Esophagus squamous epithelium (tissue), 5 donors: ENCODE measurements at regions not wholly inside any gene's neighbourhood (a gene's known extent, or its start where the extent isn't known, plus 50 kb on each side); places are given as distances from the start of the nearest gene placed in this dataset.

Experiments used
- DNase-seq: peaks from one replicate; lab custom pipeline; 2025; lab: John Stamatoyannopoulos, UW
- H3K27ac ChIP-seq, 4 donors: fragments of 200-600 bp; sonication (generic); one replicate each; pipeline ENCODE4 v1.5.1; 2016 to 2019; ENCODE audit warnings: mild to moderate bottlenecking in 1 of 4
- H3K27me3 ChIP-seq, 4 donors: fragments of 200-600 bp; sonication (generic); 1 replicate in 3 of 4; 2 replicates in 1 of 4; pipeline versions ENCODE4 v1.5.1 to v1.6.0; 2017 to 2021; ENCODE audit warnings: antibody characterized with exemption in 1 of 4
- H3K36me3 ChIP-seq, 3 donors: fragments of 200-600 bp; sonication (generic); one replicate each; pipeline ENCODE4 v1.5.1; 2016 to 2019
- H3K4me1 ChIP-seq, 3 donors: fragments of 200-600 bp; sonication (generic); one replicate each; pipeline ENCODE4 v1.5.1; 2017 to 2019
- H3K4me3 ChIP-seq, 4 donors: fragments of 200-600 bp; sonication (generic); 1 replicate in 3 of 4; 2 replicates in 1 of 4; pipeline ENCODE4 v1.5.1; 2016 to 2019; ENCODE audit warnings: mild to moderate bottlenecking in 2 of 4, moderate library complexity in 1 of 4
- H3K9me3 ChIP-seq, 3 donors: fragments of 200-600 bp; sonication (generic); one replicate each; pipeline ENCODE4 v1.5.1; 2016 to 2019
- CTCF ChIP-seq, 6 experiments: fragments of 450-650 bp in 4 of 6; fragments of 200-600 bp in 2 of 6; sonication (generic) in 2 of 6; IDR thresholded peaks; one replicate each; pipeline ENCODE4 v1.5.1; 2016 to 2019; ENCODE audit warnings: antibody characterized with exemption in 6 of 6, mild to moderate bottlenecking in 4 of 6, moderate library complexity in 4 of 6
- POLR2A ChIP-seq, 4 donors: fragments of 450-650 bp; IDR thresholded peaks; one replicate each; pipeline ENCODE4 v1.6.1; 2017; ENCODE audit warnings: antibody characterized with exemption in 4 of 4, mild to moderate bottlenecking in 4 of 4, moderate library complexity in 3 of 4
- WGBS, 2 donors: methylation state at CpG; one replicate each; pipeline ENCODE4 v1.1.5; 2018; 5-methylcytosine and 5-hydroxymethylcytosine counted together
- intact Hi-C: fragments of 100-400 bp; cut with DNase I; formaldehyde crosslinking; loops from one replicate; pipeline ENCODE4 v1.15.0; 2022
- donor health status: DM: yes; HTN: yes; CAD: no.

DNA sequence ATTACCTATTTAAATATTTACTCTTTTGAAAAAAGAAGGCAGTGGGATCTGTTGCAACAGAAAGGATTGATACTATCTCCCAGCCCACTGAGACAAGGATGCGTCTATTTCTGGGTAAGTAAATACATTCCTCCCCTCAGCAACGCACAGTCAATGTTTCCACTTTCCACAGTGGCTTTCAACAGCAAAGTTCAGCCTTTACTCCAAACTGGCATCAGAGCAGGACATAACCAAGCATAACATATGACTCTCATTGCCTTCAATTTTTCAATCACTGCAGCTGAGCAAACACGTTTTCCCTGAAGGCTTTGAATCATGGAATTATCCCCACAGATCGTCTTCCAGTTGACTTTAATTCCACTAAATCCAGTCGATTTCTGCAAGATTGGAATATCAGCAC, 160.3 kb upstream of the FRG1 start:
- Histone ChIP-seq H3K27me3 (no peaks in the 10 kb centered on the region), H3K4me1 (no peaks in the 10 kb centered on the region), H3K36me3 (no peaks in the 10 kb centered on the region), H3K27ac (no peak overlapping the region), H3K4me3 (no peak overlapping the region), H3K9me3 (no peaks in the 10 kb centered on the region)
- no peak for TF ChIP-seq CTCF (IDR thresholded peaks at IDR 0.05)
- no peak for TF ChIP-seq POLR2A (IDR thresholded peaks at IDR 0.05)
- DNase-seq = no peak
- intact Hi-C loops = no loop called here
- 46 to 59% methylated on average over 5 of the region's 5 CpGs for WGBS, 2 donors

- Histone ChIP-seq H3K36me3 (no peaks in the 10 kb centered on the region), H3K9me3 (no peaks in the 10 kb centered on the region), H3K27me3 (no peaks in the 10 kb centered on the region), H3K27ac (no peak overlapping the region), H3K4me1 (no peaks in the 10 kb centered on the region), H3K4me3 (no peak overlapping the region)
- no peak for DNase-seq
- TF ChIP-seq POLR2A (IDR thresholded peaks at IDR 0.05) (no peak), CTCF (IDR thresholded peaks at IDR 0.05) (no peak)
- intact Hi-C loops = no loop called here
These were observed 156.0 kb upstream of the FRG1 start for GRCh38 chr4:189784651-189785050.

DNA sequence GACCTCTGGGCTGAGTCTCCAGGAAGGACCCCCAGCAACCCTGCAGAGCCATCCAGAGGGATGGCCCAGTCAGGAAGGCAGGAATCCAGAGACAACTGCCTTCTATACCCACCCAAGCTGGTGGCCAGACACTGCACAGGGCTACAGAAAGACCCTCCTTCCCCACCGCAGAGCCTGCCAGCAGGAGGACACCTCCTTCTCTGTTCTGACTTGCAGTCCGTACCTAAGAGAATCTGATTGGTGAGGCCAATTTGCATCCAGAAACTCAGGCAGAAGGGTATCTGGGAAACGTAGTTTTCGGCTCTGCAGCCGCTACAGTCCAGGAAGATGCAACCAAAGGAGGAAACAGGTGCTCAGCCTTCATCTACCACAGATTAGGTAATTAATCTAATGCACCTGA, 155.4 kb upstream of the FRG1 start:
- Histone ChIP-seq H3K4me1 (no peaks in the 10 kb centered on the region), H3K27ac (no peak overlapping the region), H3K9me3 (no peaks in the 10 kb centered on the region), H3K36me3 (no peaks in the 10 kb centered on the region), H3K4me3 (no peak overlapping the region), H3K27me3 (no peaks in the 10 kb centered on the region)
- TF ChIP-seq POLR2A (IDR thresholded peaks at IDR 0.05) (no peak), CTCF (IDR thresholded peaks at IDR 0.05) (no peak)
- no peak for DNase-seq
- 62 to 80% methylated on average over 1 to 5 of the region's 5 CpGs for WGBS, 2 donors
- intact Hi-C loops = no loop called here

DNA sequence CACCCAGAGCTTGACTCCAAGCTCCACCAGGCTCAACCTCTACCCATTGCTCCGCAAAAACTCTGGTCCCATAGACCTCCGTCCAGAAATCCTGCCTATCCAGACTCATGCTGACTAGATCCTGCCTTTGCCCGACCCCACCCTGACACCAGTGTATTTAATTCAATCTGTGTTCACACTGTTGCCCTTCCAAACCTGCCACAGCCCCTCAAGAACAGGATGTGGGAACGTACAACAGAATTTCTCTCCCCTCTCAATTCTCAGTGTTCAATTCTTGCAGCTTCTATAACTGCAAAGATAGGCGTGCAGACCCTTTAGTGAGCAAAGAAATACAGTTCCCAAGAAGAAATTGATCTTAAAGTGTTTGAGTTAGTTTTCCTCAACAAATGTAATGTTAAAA, 154.2 kb upstream of the FRG1 start:
- WGBS, 2 donors = 66 to 80% methylated on average over 5 of the region's 5 CpGs
- intact Hi-C loops = no loop called here
- no peak overlapping the region for H3K4me3 ChIP-seq
- H3K36me3 ChIP-seq = no peaks in the 10 kb centered on the region
- H3K27me3 ChIP-seq = peaks cover 0 to 6% (median 0%) of the 10 kb centered on the region in 4 donors
- H3K9me3 ChIP-seq = no peaks in the 10 kb centered on the region
- TF ChIP-seq POLR2A (IDR thresholded peaks at IDR 0.05) = no peak
- TF ChIP-seq CTCF (IDR thresholded peaks at IDR 0.05) = no peak
- DNase-seq = no peak
- no peaks in the 10 kb centered on the region for H3K4me1 ChIP-seq
- H3K27ac ChIP-seq = no peak overlapping the region

DNA sequence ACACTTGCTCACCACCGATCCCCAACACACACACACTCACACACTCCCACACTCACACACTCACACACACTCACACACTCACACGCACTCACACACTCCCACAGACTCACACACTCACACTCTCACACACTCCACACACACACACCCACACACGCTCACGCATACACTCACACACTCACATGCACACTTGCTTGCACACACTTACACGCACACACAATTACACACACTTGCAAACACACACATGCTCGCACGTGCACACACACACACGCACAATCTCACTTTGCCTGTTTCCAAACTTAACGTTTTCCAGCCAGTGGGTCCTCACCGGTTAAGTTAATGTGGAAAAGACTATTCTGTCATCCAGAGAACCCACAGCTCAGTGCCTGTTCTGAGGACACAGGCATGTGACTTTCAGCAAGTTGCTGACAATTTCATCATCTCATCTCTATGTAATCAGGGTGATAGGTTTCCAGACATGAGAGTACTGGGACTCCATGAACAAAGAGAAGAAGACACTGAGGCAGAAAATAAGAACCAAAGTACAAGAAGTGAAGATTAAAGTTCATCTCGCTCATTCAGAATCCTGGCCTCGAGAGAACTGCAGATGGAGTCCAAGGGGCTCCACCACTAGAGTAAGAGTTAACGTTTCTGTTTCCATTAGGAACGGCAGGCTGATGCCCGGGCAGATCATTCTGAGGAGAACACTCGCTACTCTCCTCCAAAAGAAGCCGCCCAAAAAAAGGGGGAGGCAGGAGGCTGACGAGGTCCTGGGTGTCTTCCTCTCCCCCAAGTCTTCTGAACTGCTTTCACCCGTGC, 153.2 kb upstream of the FRG1 start:
- peaks cover 0 to 6% (median 0%) of the 10 kb centered on the region in 4 donors for H3K27me3 ChIP-seq
- H3K4me3 ChIP-seq = no peak overlapping the region
- no peaks in the 10 kb centered on the region for H3K9me3 ChIP-seq
- TF ChIP-seq CTCF (IDR thresholded peaks at IDR 0.05) (no peak), POLR2A (IDR thresholded peaks at IDR 0.05) (no peak)
- no peaks in the 10 kb centered on the region for H3K4me1 ChIP-seq
- no peak for DNase-seq
- intact Hi-C loops = no loop called here
- WGBS, 2 donors = 67 to 73% methylated on average over 17 to 19 of the region's 19 CpGs
- H3K36me3 ChIP-seq = no peaks in the 10 kb centered on the region
- H3K27ac ChIP-seq = no peak overlapping the region
